Bronchial epithelial cell (primary cell): ENCODE measurements at regions not wholly inside any gene's neighbourhood (a gene's known extent, or its start where the extent isn't known, plus 50 kb on each side); places are given as distances from the start of the nearest gene placed in this dataset.

Experiments used
- DNase-seq: peaks from one replicate; pipeline ENCODE4 v3.0.0-alpha.2; 2010; ENCODE audit warnings: low read depth
- FAIRE-seq: peaks from 2 replicates; lab custom pipeline; 2011; peaks lifted over from hg19 to GRCh38; lab: Jason Lieb, UNC
- H3K27me3 ChIP-seq: 2 replicates; pipeline ENCODE4 v1.5.1; 2011; ENCODE audit warnings: low read length; ENCODE audit not compliant: control insufficient read depth, insufficient read depth
- H3K36me3 ChIP-seq: 2 replicates; pipeline ENCODE4 v1.5.1; 2011; ENCODE audit warnings: low read length; ENCODE audit not compliant: control insufficient read depth, insufficient read depth
- H3K4me3 ChIP-seq: 2 replicates; pipeline ENCODE4 v1.5.1; 2011; ENCODE audit warnings: mild to moderate bottlenecking, low read depth, low read length, control low read depth
- TF ChIP-seq, protein P1 (sequence below): IDR thresholded peaks from 2 replicates; pipeline ENCODE4 v1.5.1; 2011; ENCODE audit warnings: mild to moderate bottlenecking, moderate library complexity, low read length, control low read depth, inconsistent platforms; ENCODE audit not compliant: insufficient read depth, severe bottlenecking

GRCh38 chr11:28471537-28471936, 363.3 kb downstream of the METTL15 start:
- no peak for DNase-seq
- H3K36me3 ChIP-seq, result no peaks in the 10 kb centered on the region
- H3K27me3 ChIP-seq, result no peaks in the 10 kb centered on the region
- no peak for FAIRE-seq
- TF ChIP-seq, protein P1, sequence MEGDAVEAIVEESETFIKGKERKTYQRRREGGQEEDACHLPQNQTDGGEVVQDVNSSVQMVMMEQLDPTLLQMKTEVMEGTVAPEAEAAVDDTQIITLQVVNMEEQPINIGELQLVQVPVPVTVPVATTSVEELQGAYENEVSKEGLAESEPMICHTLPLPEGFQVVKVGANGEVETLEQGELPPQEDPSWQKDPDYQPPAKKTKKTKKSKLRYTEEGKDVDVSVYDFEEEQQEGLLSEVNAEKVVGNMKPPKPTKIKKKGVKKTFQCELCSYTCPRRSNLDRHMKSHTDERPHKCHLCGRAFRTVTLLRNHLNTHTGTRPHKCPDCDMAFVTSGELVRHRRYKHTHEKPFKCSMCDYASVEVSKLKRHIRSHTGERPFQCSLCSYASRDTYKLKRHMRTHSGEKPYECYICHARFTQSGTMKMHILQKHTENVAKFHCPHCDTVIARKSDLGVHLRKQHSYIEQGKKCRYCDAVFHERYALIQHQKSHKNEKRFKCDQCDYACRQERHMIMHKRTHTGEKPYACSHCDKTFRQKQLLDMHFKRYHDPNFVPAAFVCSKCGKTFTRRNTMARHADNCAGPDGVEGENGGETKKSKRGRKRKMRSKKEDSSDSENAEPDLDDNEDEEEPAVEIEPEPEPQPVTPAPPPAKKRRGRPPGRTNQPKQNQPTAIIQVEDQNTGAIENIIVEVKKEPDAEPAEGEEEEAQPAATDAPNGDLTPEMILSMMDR, result no peak
- H3K4me3 ChIP-seq, result no peak overlapping the region

DNA sequence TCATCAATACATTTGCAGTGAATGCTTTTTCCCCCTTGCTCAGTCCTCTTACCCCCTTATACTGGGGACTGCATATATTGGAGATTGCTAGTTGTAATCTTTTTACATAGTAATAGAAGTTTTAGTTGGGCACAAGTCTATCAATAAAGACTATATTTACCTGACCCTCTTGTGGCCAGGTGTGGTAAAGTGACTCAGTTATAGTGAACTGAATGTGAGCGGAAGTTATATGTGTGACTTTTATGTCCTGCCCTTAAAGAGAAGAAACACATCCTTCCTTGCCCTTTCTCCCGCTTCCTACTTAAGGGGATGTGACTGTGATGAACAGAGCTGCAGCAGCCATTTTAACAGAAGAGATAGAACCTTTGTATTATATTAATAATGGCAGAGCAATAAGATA, 362.0 kb downstream of the METTL15 start:
- Histone ChIP-seq H3K27me3 (no peaks in the 10 kb centered on the region), H3K4me3 (no peak overlapping the region), H3K36me3 (no peaks in the 10 kb centered on the region)
- DNase-seq (no peak), FAIRE-seq (no peak)
- TF ChIP-seq, protein P1, result no peak

- no peaks in the 10 kb centered on the region for H3K36me3 ChIP-seq
- DNase-seq, result no peak
- H3K27me3 ChIP-seq, result no peaks in the 10 kb centered on the region
- TF ChIP-seq, protein P1, result no peak
- H3K4me3 ChIP-seq, result no peak overlapping the region
- no peak for FAIRE-seq
Observed at GRCh38 chr11:28466506-28466905, 358.3 kb downstream of the METTL15 start.

GRCh38 chr11:28464252-28464867, 356.2 kb downstream of the METTL15 start:
- DNase-seq, result peak; percentile 48
- H3K4me3 ChIP-seq, result no peak overlapping the region
- H3K36me3 ChIP-seq, result no peaks in the 10 kb centered on the region
- no peak for FAIRE-seq
- H3K27me3 ChIP-seq, result no peaks in the 10 kb centered on the region
- TF ChIP-seq, protein P1, result no peak

DNA sequence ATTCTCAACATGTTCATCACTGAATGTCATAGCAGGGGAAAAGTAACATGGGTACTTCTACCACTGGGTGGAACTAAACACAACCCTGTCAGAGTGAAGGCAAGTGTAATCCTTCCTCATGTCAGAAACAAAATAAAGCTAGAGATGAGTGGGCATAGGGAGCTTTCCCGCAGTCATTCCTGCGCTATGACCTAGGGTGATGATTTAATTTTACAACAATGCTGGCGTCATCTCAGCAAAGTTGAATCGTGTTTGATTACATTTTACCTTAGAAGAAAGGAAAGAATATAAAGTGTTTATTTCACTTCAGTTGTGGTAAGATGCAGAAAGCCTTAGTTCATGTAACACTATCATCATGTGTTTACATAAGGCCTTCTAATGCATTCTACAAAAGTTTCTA, 355.6 kb downstream of the METTL15 start:
- H3K27me3 ChIP-seq, result no peaks in the 10 kb centered on the region
- TF ChIP-seq, protein P1, result no peak
- FAIRE-seq, result no peak

GRCh38 chr11:28461846-28462245, 353.7 kb downstream of the METTL15 start:
- TF ChIP-seq, protein P1, result no peak
- H3K4me3 ChIP-seq, result no peak overlapping the region
- DNase-seq, result peak; percentile 49
- H3K36me3 ChIP-seq, result no peaks in the 10 kb centered on the region
- no peaks in the 10 kb centered on the region for H3K27me3 ChIP-seq
- no peak for FAIRE-seq

More for the DNA sequence above, 355.6 kb downstream of the METTL15 start:
- no peak overlapping the region for H3K4me3 ChIP-seq
- H3K36me3 ChIP-seq, result no peaks in the 10 kb centered on the region
- DNase-seq, result peak; percentile 58
